DND-41 (cell line): ENCODE measurements at regions not wholly inside any gene's neighbourhood (a gene's known extent, or its start where the extent isn't known, plus 50 kb on each side); places are given as distances from the start of the nearest gene placed in this dataset.

Experiments used
- ATAC-seq: fragments of 200-7000 bp; cut with Tn5 transposase; 3 replicates; pipeline ENCODE4 v1.9.1; 2021; ENCODE audit warnings: low read depth; ENCODE audit not compliant: insufficient read depth
- DNase-seq: peaks from one replicate; pipeline ENCODE4 v3.0.0-alpha.2; 2020
- H2AFZ ChIP-seq: 2 replicates; pipeline ENCODE4 v1.6.0; 2012; ENCODE audit warnings: low read depth, low read length
- H3K27ac ChIP-seq: 2 replicates; pipeline ENCODE4 v1.5.1; 2012; ENCODE audit warnings: low read length, inconsistent platforms
- H3K27me3 ChIP-seq: fragments of 200-600 bp; sonication (generic); 2 replicates; pipeline ENCODE4 v1.6.0; 2012; ENCODE audit warnings: low read length, mild to moderate bottlenecking, inconsistent platforms; ENCODE audit not compliant: insufficient read depth, poor library complexity
- H3K36me3 ChIP-seq: 2 replicates; pipeline ENCODE4 v1.5.1; 2012; ENCODE audit warnings: low read length, inconsistent platforms; ENCODE audit not compliant: insufficient read depth
- H3K4me1 ChIP-seq: 2 replicates; pipeline ENCODE4 v1.5.1; 2012; ENCODE audit warnings: mild to moderate bottlenecking, low read length; ENCODE audit not compliant: insufficient read depth
- H3K4me2 ChIP-seq: 2 replicates; pipeline ENCODE4 v1.6.0; 2012; ENCODE audit warnings: mild to moderate bottlenecking, moderate library complexity, low read length, inconsistent platforms; ENCODE audit not compliant: insufficient read depth
- H3K4me3 ChIP-seq, 2 experiments: fragments of 200-600 bp in 1 of 2; shearing (Covaris generic) in 1 of 2; 2 replicates each; pipeline ENCODE4 v1.5.1; 2012 to 2016; ENCODE audit warnings: inconsistent platforms in 2 of 2, low read length in 2 of 2, mild to moderate bottlenecking in 2 of 2, low read depth in 1 of 2, moderate library complexity in 1 of 2
- H3K79me2 ChIP-seq: 2 replicates; pipeline ENCODE4 v1.6.0; 2012; ENCODE audit warnings: low read length, inconsistent platforms; ENCODE audit not compliant: insufficient read depth
- H3K9ac ChIP-seq: 2 replicates; pipeline ENCODE4 v1.6.0; 2012; ENCODE audit warnings: low read depth, mild to moderate bottlenecking, inconsistent platforms, low read length, moderate library complexity
- H3K9me3 ChIP-seq: 2 replicates; pipeline ENCODE4 v1.5.1; 2012; ENCODE audit warnings: low read length, moderate library complexity, mild to moderate bottlenecking, inconsistent platforms; ENCODE audit not compliant: insufficient read depth, severe bottlenecking
- H4K20me1 ChIP-seq: 2 replicates; pipeline ENCODE4 v1.6.0; 2012; ENCODE audit warnings: low read length; ENCODE audit not compliant: insufficient read depth
- CTCF ChIP-seq: IDR thresholded peaks from 2 replicates; pipeline ENCODE4 v1.5.1; 2012; ENCODE audit warnings: borderline replicate concordance, low read length, moderate library complexity, mild to moderate bottlenecking; ENCODE audit not compliant: poor library complexity, severe bottlenecking; ENCODE audit errors: extremely low read depth
- EZH2 ChIP-seq: IDR thresholded peaks from 3 replicates; pipeline ENCODE4 v1.6.1; 2012; ENCODE audit warnings: borderline replicate concordance, low read depth, mild to moderate bottlenecking, moderate library complexity, low read length, inconsistent platforms; ENCODE audit not compliant: severe bottlenecking

- H3K4me3 ChIP-seq: no peak overlapping the region
- no peaks in the 10 kb centered on the region for H3K36me3 ChIP-seq
- DNase-seq: no peak
- H4K20me1 ChIP-seq: no peaks in the 10 kb centered on the region
- no peak for ATAC-seq
- H3K9me3 ChIP-seq: no peaks in the 10 kb centered on the region
- no peak overlapping the region for H2AFZ ChIP-seq
- peaks cover 3% of the 10 kb centered on the region for H3K27me3 ChIP-seq
- H3K9ac ChIP-seq: no peak overlapping the region
- H3K27ac ChIP-seq: no peak overlapping the region
- no peaks in the 10 kb centered on the region for H3K4me1 ChIP-seq
- no peaks in the 10 kb centered on the region for H3K79me2 ChIP-seq
- TF ChIP-seq CTCF (no peak), EZH2 (no peak)
- H3K4me2 ChIP-seq: no peak overlapping the region
These were observed 179.7 kb upstream of the VASH1 start for GRCh38 chr14:76581592-76581991.

GRCh38 chr14:76582447-76582846, 178.8 kb upstream of the VASH1 start:
- ATAC-seq: no peak
- Histone ChIP-seq H3K27me3 (peaks cover 3% of the 10 kb centered on the region), H3K9me3 (no peaks in the 10 kb centered on the region)

GRCh38 chr14:76583174-76583573, 178.1 kb upstream of the VASH1 start:
- Histone ChIP-seq H3K9ac (no peak overlapping the region), H3K79me2 (no peaks in the 10 kb centered on the region), H3K4me1 (no peaks in the 10 kb centered on the region), H2AFZ (no peak overlapping the region), H3K36me3 (no peaks in the 10 kb centered on the region), H3K27me3 (peaks cover 3% of the 10 kb centered on the region), H3K4me3 (no peak overlapping the region), H3K4me2 (no peak overlapping the region), H3K9me3 (no peaks in the 10 kb centered on the region), H3K27ac (no peak overlapping the region), H4K20me1 (no peaks in the 10 kb centered on the region)
- DNase-seq: no peak
- TF ChIP-seq EZH2 (no peak), CTCF (no peak)
- no peak for ATAC-seq

More at GRCh38 chr14:76582447-76582846, 178.8 kb upstream of the VASH1 start:
- no peaks in the 10 kb centered on the region for H3K36me3 ChIP-seq
- TF ChIP-seq EZH2: no peak
- no peak for TF ChIP-seq CTCF
- no peak overlapping the region for H2AFZ ChIP-seq
- H3K4me3 ChIP-seq: no peak overlapping the region
- H3K9ac ChIP-seq: no peak overlapping the region
- H3K27ac ChIP-seq: no peak overlapping the region
- no peaks in the 10 kb centered on the region for H3K4me1 ChIP-seq
- H3K79me2 ChIP-seq: no peaks in the 10 kb centered on the region
- no peak overlapping the region for H3K4me2 ChIP-seq
- DNase-seq: no peak
- no peaks in the 10 kb centered on the region for H4K20me1 ChIP-seq

DNA sequence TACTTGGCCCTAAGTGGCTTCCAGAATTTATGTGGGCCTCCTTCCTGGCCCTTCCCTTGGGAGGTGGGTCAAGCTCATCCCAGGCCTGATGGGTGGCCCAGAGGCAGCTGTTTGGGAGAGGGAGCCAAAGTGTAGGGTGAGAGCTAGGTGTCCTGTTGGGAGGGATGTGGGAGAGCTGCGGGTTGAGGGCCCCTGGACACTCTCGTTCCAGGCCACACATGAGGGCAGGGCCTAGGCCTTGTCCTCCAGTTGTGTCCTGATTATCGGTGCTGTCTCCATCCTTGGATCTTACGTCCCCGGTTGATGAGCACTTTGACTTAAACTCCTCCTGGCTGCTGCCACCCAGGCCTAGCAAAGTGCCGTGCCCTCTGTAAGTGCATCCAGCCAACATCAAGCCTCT, 177.5 kb upstream of the VASH1 start:
- no peak for TF ChIP-seq EZH2
- no peak for TF ChIP-seq CTCF
- no peaks in the 10 kb centered on the region for H3K4me1 ChIP-seq
- ATAC-seq: no peak
- H2AFZ ChIP-seq: no peak overlapping the region
- H4K20me1 ChIP-seq: no peaks in the 10 kb centered on the region
- DNase-seq: no peak
- H3K79me2 ChIP-seq: no peaks in the 10 kb centered on the region
- H3K36me3 ChIP-seq: no peaks in the 10 kb centered on the region
- H3K4me3 ChIP-seq: no peak overlapping the region
- no peak overlapping the region for H3K27ac ChIP-seq
- no peak overlapping the region for H3K9ac ChIP-seq
- peaks cover 3% of the 10 kb centered on the region for H3K27me3 ChIP-seq
- H3K4me2 ChIP-seq: no peak overlapping the region
- no peaks in the 10 kb centered on the region for H3K9me3 ChIP-seq
